ENCODE measurements at regions not wholly inside any gene's neighbourhood (a gene's known extent, or its start where the extent isn't known, plus 50 kb on each side); places are given as distances from the start of the nearest gene placed in this dataset.
"Not testable (repeated sequence)": the region's sequence is repeated elsewhere in the genome, so short reads cannot be mapped to it uniquely, and the experiment has no call there.

- TF ChIP-seq ZNF112 (tag by site-specific recombination; IDR thresholded peaks at IDR 0.05); ZBTB49 (tag by site-specific recombination; IDR thresholded peaks at IDR 0.05; ENCODE audit: low read depth); ZNF174 (tag by site-specific recombination; IDR thresholded peaks at IDR 0.05); CTCF (tag by site-specific recombination; IDR thresholded peaks at IDR 0.05); ZFP37 (tag by site-specific recombination; IDR thresholded peaks at IDR 0.05); ZNF423 (tag by site-specific recombination; IDR thresholded peaks at IDR 0.05); ZBTB10 (tag by site-specific recombination; IDR thresholded peaks at IDR 0.05); HOXA7 (CRISPR knock-in tag; IDR thresholded peaks at IDR 0.05; ENCODE audit: borderline replicate concordance); REPIN1 (tag by site-specific recombination; IDR thresholded peaks at IDR 0.05; ENCODE audit: low read depth); ZNF654 (tag by site-specific recombination; IDR thresholded peaks at IDR 0.05; ENCODE audit: low read depth): not testable (repeated sequence)
- TF ChIP-seq, protein P1, sequence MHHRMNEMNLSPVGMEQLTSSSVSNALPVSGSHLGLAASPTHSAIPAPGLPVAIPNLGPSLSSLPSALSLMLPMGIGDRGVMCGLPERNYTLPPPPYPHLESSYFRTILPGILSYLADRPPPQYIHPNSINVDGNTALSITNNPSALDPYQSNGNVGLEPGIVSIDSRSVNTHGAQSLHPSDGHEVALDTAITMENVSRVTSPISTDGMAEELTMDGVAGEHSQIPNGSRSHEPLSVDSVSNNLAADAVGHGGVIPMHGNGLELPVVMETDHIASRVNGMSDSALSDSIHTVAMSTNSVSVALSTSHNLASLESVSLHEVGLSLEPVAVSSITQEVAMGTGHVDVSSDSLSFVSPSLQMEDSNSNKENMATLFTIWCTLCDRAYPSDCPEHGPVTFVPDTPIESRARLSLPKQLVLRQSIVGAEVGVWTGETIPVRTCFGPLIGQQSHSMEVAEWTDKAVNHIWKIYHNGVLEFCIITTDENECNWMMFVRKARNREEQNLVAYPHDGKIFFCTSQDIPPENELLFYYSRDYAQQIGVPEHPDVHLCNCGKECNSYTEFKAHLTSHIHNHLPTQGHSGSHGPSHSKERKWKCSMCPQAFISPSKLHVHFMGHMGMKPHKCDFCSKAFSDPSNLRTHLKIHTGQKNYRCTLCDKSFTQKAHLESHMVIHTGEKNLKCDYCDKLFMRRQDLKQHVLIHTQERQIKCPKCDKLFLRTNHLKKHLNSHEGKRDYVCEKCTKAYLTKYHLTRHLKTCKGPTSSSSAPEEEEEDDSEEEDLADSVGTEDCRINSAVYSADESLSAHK (tag by site-specific recombination; IDR thresholded peaks at IDR 0.05): not testable (repeated sequence)
- TF ChIP-seq, protein P2, sequence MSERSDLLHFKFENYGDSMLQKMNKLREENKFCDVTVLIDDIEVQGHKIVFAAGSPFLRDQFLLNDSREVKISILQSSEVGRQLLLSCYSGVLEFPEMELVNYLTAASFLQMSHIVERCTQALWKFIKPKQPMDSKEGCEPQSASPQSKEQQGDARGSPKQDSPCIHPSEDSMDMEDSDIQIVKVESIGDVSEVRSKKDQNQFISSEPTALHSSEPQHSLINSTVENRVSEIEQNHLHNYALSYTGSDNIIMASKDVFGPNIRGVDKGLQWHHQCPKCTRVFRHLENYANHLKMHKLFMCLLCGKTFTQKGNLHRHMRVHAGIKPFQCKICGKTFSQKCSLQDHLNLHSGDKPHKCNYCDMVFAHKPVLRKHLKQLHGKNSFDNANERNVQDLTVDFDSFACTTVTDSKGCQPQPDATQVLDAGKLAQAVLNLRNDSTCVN (tag by site-specific recombination; optimal IDR thresholded peaks at IDR 0.05): not testable (repeated sequence)
- TF ChIP-seq, protein P3, sequence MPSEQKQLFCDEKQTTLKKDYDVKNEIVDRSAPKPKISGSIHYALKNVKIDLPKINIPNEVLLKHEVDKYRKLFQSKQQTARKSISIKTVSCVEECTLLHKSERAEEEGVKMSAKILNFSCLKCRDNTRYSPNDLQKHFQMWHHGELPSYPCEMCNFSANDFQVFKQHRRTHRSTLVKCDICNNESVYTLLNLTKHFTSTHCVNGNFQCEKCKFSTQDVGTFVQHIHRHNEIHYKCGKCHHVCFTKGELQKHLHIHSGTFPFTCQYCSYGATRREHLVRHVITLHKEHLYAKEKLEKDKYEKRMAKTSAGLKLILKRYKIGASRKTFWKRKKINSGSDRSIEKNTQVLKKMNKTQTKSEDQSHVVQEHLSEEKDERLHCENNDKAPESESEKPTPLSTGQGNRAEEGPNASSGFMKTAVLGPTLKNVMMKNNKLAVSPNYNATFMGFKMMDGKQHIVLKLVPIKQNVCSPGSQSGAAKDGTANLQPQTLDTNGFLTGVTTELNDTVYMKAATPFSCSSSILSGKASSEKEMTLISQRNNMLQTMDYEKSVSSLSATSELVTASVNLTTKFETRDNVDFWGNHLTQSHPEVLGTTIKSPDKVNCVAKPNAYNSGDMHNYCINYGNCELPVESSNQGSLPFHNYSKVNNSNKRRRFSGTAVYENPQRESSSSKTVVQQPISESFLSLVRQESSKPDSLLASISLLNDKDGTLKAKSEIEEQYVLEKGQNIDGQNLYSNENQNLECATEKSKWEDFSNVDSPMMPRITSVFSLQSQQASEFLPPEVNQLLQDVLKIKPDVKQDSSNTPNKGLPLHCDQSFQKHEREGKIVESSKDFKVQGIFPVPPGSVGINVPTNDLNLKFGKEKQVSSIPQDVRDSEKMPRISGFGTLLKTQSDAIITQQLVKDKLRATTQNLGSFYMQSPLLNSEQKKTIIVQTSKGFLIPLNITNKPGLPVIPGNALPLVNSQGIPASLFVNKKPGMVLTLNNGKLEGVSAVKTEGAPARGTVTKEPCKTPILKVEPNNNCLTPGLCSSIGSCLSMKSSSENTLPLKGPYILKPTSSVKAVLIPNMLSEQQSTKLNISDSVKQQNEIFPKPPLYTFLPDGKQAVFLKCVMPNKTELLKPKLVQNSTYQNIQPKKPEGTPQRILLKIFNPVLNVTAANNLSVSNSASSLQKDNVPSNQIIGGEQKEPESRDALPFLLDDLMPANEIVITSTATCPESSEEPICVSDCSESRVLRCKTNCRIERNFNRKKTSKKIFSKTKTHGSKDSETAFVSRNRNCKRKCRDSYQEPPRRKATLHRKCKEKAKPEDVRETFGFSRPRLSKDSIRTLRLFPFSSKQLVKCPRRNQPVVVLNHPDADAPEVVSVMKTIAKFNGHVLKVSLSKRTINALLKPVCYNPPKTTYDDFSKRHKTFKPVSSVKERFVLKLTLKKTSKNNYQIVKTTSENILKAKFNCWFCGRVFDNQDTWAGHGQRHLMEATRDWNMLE (tag by site-specific recombination; conservative IDR thresholded peaks at IDR 0.05; ENCODE audit: low read depth): not testable (repeated sequence)
Measured at GRCh38 chr2:7876445-7876844, 805.4 kb upstream of the ID2 start.
